GM19395 (cell line): ENCODE measurements at regions not wholly inside any gene's neighbourhood (a gene's known extent, or its start where the extent isn't known, plus 50 kb on each side); places are given as distances from the start of the nearest gene placed in this dataset.

Source experiments
- ATAC-seq: cut with Tn5 transposase; IDR thresholded peaks from one replicate; pipeline ENCODE4 v1.9.1; 2021; ENCODE audit warnings: mild to moderate bottlenecking, moderate library complexity; ENCODE audit not compliant: unreplicated experiment

- no peak for ATAC-seq
Observed at GRCh38 chr16:7103056-7103455, 229.6 kb upstream of the RBFOX1 start.

DNA sequence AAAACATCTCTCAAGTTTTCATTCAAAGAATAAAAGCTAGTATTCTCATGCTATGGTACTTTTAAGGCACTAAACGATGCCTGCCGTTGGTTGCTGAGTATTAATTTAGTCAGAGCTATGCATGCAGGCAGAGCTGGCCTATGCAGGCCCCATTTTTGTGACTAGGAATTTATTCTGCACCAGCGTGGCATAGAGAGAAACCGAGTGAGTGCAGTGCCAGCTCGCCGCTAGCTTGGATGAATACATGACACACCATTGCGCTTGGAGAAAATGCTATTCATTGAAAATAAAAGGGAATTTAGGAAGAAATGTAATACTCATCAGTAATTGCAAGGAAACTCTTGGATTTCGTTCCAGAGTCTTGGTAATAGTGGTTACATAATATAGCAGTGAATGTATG lies 231.6 kb upstream of the RBFOX1 start:
- no peak for ATAC-seq

DNA sequence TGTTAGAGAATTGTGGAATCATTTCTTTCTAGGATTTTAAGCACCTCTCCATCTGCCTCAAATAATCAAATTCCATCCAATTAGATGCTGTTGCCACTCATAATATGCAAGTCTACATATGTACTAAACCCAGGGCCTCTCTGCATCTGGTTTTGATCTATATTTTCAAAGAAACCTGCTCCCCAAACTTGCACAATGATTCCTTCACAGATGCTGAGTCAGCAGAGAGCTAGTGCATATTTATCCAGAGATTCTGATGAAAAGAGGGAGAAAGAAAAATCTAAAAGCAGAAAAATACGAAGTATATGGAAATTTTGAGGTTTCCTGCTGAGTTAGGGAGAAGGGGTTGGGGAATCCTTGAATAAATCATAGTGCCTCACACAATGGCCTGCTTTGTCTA lies 235.1 kb upstream of the RBFOX1 start:
- no peak for ATAC-seq

DNA sequence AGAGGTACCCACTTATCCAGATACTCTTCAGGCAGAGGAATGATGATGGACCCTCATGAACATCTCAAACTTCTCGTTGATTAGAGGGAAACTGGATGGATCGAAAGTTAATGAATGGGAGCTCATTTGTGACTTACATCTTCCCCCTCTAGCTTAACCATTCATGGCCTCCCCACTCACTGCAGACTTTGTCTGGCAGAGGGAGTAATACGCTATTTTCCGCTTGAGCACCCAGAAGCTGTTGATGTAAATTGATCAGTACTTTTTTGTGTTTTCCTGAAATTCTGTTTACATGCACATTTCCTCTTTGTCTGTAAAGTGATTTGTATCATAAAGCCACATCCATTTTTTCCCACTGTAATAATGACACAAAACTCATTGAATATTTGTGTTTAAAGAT lies 239.1 kb upstream of the RBFOX1 start:
- no peak for ATAC-seq

GRCh38 chr16:7090628-7091115 lies 242.0 kb upstream of the RBFOX1 start:
- ATAC-seq = no peak

- ATAC-seq = no peak
Observed at GRCh38 chr16:7089751-7090150, 242.9 kb upstream of the RBFOX1 start.

DNA sequence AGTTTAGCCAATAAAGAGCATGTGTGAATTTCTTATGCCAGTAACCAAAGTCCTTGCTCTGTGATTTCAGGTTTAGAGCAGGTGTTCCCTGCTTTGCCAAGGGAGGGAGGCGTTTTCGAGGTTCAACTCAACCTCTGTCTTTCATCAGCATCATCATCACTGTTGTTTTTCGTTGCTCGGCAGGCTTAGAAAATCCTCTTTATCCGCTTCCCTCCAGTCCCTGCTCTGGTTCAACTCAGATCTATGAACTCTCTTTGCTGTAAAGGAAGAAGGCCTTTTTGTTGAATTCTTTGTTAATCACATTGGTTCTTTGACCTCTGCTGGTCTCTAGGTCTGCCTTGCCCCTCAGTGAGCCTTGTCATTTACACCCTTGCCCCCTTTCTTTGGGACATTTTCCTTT lies 243.9 kb upstream of the RBFOX1 start:
- ATAC-seq = no peak

DNA sequence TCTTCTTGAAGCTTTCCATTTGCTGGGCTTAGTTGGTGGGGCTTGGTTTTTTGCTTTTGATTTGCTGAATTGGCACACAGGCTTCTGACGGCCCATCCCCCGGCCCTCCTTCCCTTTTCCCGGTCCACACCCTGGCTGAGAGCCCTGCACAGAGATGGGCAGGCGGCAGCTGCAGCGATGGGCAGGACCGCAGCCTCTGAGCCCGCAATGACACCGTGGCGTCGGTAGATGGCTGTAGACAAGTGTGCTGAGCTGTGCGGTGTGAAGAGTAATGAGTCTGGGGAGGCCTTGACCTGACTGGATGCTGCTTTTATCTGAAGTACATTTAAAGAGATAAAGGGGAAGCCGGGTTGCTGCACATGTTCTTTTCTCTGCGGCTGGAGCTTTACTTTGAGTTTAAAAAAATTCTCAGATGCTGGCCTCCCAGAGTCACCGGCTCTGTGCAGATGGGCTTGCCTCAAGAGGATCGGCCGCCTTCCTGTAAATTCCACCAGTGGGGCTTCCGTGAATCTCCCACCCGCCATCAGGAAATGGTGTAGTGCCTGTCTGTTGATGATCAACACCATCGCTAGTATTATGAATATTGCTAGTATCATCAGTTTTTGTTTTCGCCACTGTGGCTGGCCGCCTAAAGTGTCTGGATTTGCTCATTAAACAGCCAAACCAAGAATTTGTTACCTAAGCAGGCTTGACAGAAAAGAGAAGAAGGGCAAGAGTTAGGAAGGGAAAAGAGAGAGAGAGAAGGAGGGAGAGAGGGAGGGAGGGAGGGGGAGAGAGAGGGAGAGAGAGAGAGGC lies 245.6 kb upstream of the RBFOX1 start:
- no peak for ATAC-seq

- ATAC-seq = no peak
Observed at GRCh38 chr16:7085776-7086175, 246.9 kb upstream of the RBFOX1 start.

- ATAC-seq = no peak
Observed at GRCh38 chr16:7083096-7083495, 249.5 kb upstream of the RBFOX1 start.

GRCh38 chr16:7077636-7078035 lies 255.0 kb upstream of the RBFOX1 start:
- ATAC-seq = no peak

- no peak for ATAC-seq
Observed at GRCh38 chr16:7074715-7075114, 257.9 kb upstream of the RBFOX1 start.

- no peak for ATAC-seq
Observed at GRCh38 chr16:7057458-7057857, 275.2 kb upstream of the RBFOX1 start.

DNA sequence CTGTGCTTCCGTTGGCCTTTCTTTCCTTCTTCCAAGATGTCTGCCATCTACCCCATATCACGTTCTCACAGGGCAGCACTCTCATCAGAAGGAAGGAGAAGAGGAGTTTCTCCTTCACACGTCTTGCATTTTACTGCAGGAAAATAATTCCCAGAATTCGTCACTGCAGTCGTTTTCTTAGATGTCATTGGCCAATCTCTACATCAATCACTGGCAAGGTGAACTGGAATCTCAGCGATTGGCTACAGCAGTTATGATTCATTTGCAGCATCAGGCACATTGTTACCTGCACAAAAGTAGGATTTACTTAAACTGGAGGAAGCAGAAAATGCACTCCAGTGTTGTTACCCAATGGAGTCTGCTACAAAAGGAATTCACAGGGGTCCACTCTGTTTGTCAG lies 277.2 kb upstream of the RBFOX1 start:
- ATAC-seq = no peak

- no peak for ATAC-seq
Observed at GRCh38 chr16:7051591-7052349, 280.9 kb upstream of the RBFOX1 start.

DNA sequence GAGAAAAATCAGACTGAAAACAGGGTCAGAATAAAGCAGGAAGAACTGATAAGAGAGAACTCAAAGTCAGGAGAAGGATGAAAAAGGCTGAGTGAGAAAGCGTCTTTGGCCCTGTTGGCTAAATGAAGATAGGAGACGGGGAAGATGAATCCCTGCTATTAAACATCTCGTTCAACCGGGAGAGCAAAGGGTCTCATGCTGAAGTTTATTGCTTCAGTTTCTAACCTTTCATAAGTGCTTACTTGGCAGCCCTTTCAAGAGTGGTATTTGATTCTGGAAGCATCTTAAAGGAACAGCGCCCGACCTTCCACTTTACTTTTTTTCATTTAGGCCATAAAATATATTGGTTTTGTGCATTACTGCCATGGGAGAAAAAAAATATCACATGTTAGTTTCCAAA lies 288.3 kb upstream of the RBFOX1 start:
- no peak for ATAC-seq

DNA sequence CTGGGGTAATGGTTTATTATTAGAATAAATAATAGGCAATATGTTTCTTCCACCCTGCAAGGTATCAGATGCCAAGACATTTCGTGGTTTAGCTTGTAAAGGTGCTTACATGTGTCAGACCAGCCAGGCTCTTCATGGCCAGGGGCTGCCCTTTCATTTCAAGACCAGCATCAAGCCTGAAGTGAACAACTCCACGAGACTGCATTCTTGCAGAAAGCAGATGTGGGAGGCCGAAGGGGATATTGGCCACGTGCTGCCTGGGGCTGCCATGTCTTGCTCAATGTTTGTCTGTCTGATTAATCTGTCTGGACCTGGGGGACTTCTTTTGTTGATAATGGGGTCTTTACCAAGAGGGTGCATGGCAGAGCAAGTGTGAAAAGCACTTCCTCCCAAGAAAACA lies 294.2 kb upstream of the RBFOX1 start:
- no peak for ATAC-seq

DNA sequence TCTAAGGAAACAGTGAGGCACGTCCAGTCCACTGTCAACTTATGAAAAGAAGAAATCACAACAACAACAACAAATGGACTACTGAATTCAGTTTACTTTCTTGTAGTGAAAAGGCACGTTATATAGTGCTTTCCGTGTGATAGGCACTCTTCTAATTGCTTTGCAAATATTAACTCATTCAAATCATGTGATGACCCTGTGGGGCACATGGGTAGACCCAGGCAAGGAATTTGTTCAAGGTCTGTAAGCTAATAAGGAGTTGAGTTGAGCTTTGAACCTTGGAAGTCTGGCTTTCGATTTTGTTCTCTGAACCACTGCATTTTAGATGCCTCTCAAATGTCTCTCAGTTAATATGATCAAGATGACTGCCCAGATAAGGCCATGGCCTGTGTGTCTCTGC lies 295.1 kb upstream of the RBFOX1 start:
- no peak for ATAC-seq

DNA sequence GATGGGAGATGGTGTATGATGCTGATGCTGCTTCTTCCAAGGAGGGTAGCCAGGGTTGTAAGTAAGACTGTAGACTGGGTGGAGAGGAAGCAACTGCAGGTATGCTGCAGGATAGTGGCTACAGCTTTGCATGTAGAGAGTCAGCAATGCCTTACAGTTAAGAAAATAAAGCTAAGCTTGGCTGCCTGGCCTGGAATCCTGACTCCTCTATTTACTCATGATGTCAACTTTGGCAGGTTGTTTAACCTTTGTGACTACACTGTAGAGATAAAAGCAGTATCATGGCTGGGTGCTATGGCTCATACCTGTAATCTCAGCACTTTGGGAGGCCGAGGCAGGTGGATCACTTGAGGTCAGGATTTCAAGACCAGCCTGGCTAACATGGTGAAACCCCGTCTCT lies 301.6 kb upstream of the RBFOX1 start:
- no peak for ATAC-seq

DNA sequence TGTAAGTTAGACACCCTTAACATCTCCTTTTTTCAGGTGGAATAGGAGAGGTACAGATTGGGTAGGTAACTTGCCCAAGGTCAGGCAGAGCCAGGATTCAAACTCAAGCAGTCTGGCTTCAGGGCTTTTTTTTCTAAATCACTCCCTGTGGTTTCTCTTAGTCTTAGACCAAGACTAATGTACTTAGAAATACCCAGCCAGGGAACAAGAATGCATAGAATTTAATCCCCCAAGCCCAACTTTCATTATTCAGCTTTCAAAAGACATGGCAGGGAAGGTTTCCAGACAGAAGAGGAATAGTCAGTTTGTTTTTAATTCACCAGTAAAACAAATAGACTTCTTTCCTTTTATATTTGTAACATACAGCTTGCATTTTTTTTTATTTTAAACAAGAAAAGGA lies 305.2 kb upstream of the RBFOX1 start:
- no peak for ATAC-seq

GRCh38 chr16:7026639-7027038 lies 306.0 kb upstream of the RBFOX1 start:
- no peak for ATAC-seq

DNA sequence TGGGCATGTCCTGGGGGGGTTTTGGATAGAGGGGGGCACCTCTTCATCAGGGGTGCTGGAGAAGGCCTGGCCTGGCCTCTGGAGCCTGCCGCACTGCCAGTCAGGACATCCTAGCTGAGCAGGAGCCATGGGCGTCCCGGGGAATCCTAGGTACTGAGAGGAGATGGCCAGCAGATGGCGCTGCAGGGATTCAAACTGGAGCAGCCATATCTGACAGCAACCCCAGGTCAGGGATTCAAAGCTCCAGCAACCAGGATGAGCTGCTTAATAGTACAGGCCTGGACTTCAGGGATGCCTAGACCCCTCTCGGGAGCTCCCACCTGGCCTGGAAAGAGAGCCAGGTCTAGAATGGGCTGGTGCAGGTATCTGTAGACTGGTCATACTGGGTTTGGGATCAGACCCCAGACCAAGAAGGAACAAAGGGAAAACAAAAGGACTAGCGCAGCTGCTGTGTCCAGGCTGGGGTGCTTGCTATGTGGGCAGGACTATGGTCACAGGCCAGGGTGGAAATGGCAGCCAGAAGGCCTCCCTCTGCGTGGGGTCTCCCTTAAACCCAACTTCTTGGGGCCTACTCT lies 306.9 kb upstream of the RBFOX1 start:
- no peak for ATAC-seq
